Upper lobe of right lung (tissue), 1 donor: ENCODE measurements at regions not wholly inside any gene's neighbourhood (a gene's known extent, or its start where the extent isn't known, plus 50 kb on each side); places are given as distances from the start of the nearest gene placed in this dataset.

Experiments
- ATAC-seq: fragments of 200-7000 bp; cut with Tn5 transposase; one replicate; pipeline ENCODE4 v1.9.1; 2020; ENCODE audit warnings: mild to moderate bottlenecking, moderate library complexity
- DNase-seq: peaks from one replicate; pipeline ENCODE4 v3.0.0-alpha.2; 2020
- H3K27ac ChIP-seq: fragments of 200-600 bp; one replicate; pipeline ENCODE4 v1.8.0; 2022
- H3K27me3 ChIP-seq: fragments of 200-600 bp; one replicate; pipeline ENCODE4 v1.8.0; 2022; ENCODE audit warnings: mild to moderate bottlenecking
- H3K36me3 ChIP-seq: fragments of 200-600 bp; one replicate; pipeline ENCODE4 v1.8.0; 2022
- H3K4me1 ChIP-seq: fragments of 200-600 bp; one replicate; pipeline ENCODE4 v1.8.0; 2022
- H3K4me3 ChIP-seq: fragments of 200-600 bp; one replicate; pipeline ENCODE4 v1.8.0; 2022; ENCODE audit warnings: mild to moderate bottlenecking
- H3K9me3 ChIP-seq: fragments of 200-600 bp; one replicate; pipeline ENCODE4 v1.8.0; 2022
- CTCF ChIP-seq: fragments of 200-600 bp; IDR thresholded peaks from one replicate; pipeline ENCODE4 v1.8.0; 2022; ENCODE audit warnings: antibody characterized with exemption
- intact Hi-C: fragments of 100-400 bp; cut with DNase I; formaldehyde crosslinking; loops from one replicate; pipeline ENCODE4 v1.11.0; 2022
- donor health status: DM: no; HTN: yes; CAD: no; lungs with severe emphysema.

GRCh38 chr9:108138516-108138915 lies 648.9 kb upstream of the KLF4 start:
- H3K27ac ChIP-seq, result no peak overlapping the region
- no peak for DNase-seq
- H3K9me3 ChIP-seq, result no peaks in the 10 kb centered on the region
- no peak for TF ChIP-seq CTCF
- ATAC-seq, result no peak
- no peak overlapping the region for H3K4me3 ChIP-seq
- peaks cover 16% of the 10 kb centered on the region for H3K4me1 ChIP-seq
- no peaks in the 10 kb centered on the region for H3K36me3 ChIP-seq
- intact Hi-C loops, result no loop called here
- no peaks in the 10 kb centered on the region for H3K27me3 ChIP-seq

- H3K27me3 ChIP-seq, result no peaks in the 10 kb centered on the region
- H3K4me1 ChIP-seq, result peaks cover 2% of the 10 kb centered on the region
- intact Hi-C loops, result no loop called here
- H3K27ac ChIP-seq, result no peak overlapping the region
- H3K36me3 ChIP-seq, result no peaks in the 10 kb centered on the region
- DNase-seq, result no peak
- ATAC-seq, result no peak
- no peak overlapping the region for H3K4me3 ChIP-seq
- no peak for TF ChIP-seq CTCF
- no peaks in the 10 kb centered on the region for H3K9me3 ChIP-seq
These were observed 647.1 kb upstream of the KLF4 start for GRCh38 chr9:108136656-108137055.

GRCh38 chr9:108134486-108135128 lies 645.0 kb upstream of the KLF4 start:
- H3K27me3 ChIP-seq, result no peaks in the 10 kb centered on the region
- no peaks in the 10 kb centered on the region for H3K4me1 ChIP-seq
- DNase-seq, result no peak
- H3K27ac ChIP-seq, result no peak overlapping the region
- H3K36me3 ChIP-seq, result no peaks in the 10 kb centered on the region
- H3K9me3 ChIP-seq, result no peaks in the 10 kb centered on the region
- intact Hi-C loops, result no loop called here
- no peak for TF ChIP-seq CTCF
- H3K4me3 ChIP-seq, result no peak overlapping the region
- no peak for ATAC-seq

- intact Hi-C loops, result no loop called here
- Histone ChIP-seq H3K4me3 (no peak overlapping the region), H3K27me3 (no peaks in the 10 kb centered on the region), H3K27ac (no peak overlapping the region), H3K9me3 (no peaks in the 10 kb centered on the region), H3K36me3 (no peaks in the 10 kb centered on the region), H3K4me1 (no peaks in the 10 kb centered on the region)
- ATAC-seq, result no peak
- TF ChIP-seq CTCF, result no peak
- DNase-seq, result no peak
These were observed 644.1 kb upstream of the KLF4 start for GRCh38 chr9:108133680-108134079.

GRCh38 chr9:108133101-108133500 lies 643.5 kb upstream of the KLF4 start:
- intact Hi-C loops, result no loop called here
- no peak for ATAC-seq
- no peak for TF ChIP-seq CTCF

GRCh38 chr9:108130905-108131304 lies 641.3 kb upstream of the KLF4 start:
- TF ChIP-seq CTCF, result no peak
- no peaks in the 10 kb centered on the region for H3K36me3 ChIP-seq
- ATAC-seq (no peak), DNase-seq (no peak)
- no peak overlapping the region for H3K27ac ChIP-seq
- no peak overlapping the region for H3K4me3 ChIP-seq
- H3K4me1 ChIP-seq, result no peaks in the 10 kb centered on the region
- intact Hi-C loops, result no loop called here
- no peaks in the 10 kb centered on the region for H3K27me3 ChIP-seq
- H3K9me3 ChIP-seq, result no peaks in the 10 kb centered on the region

More at GRCh38 chr9:108133101-108133500, 643.5 kb upstream of the KLF4 start:
- Histone ChIP-seq H3K4me3 (no peak overlapping the region), H3K27me3 (no peaks in the 10 kb centered on the region), H3K9me3 (no peaks in the 10 kb centered on the region), H3K4me1 (no peaks in the 10 kb centered on the region), H3K36me3 (no peaks in the 10 kb centered on the region), H3K27ac (no peak overlapping the region)
- no peak for DNase-seq
